HCT116 (cell line): ENCODE measurements at regions not wholly inside any gene's neighbourhood (a gene's known extent, or its start where the extent isn't known, plus 50 kb on each side); places are given as distances from the start of the nearest gene placed in this dataset.

Experiments used
- ATF3 ChIP-seq: IDR thresholded peaks from 2 replicates; pipeline ENCODE4 v1.6.1; 2012
- CEBPB ChIP-seq: IDR thresholded peaks from 2 replicates; pipeline ENCODE4 v1.6.1; 2012; ENCODE audit warnings: low read depth
- CTCF ChIP-seq, 3 experiments: fragments of 200-600 bp in 1 of 3; sonication (generic) in 1 of 3; IDR thresholded peaks in 2 of 3; conservative IDR thresholded peaks in 1 of 3; 2 replicates each; pipeline ENCODE4 v1.5.1; 2012 to 2017; ENCODE audit warnings: low read depth in 2 of 3, low read length in 2 of 3, antibody characterized with exemption in 1 of 3, borderline replicate concordance in 1 of 3, control low read depth in 1 of 3, mild to moderate bottlenecking in 1 of 3, mixed read lengths in 1 of 3, mixed run types in 1 of 3, moderate library complexity in 1 of 3; ENCODE audit not compliant: insufficient read depth in 1 of 3
- ELF1 ChIP-seq: IDR thresholded peaks from 2 replicates; pipeline ENCODE4 v1.6.1; 2012; ENCODE audit warnings: low read depth, borderline replicate concordance
- MAX ChIP-seq: IDR thresholded peaks from 2 replicates; pipeline ENCODE4 v1.6.1; 2012
- POLR2A ChIP-seq: IDR thresholded peaks from 2 replicates; pipeline ENCODE4 v1.7.0; 2011; ENCODE audit warnings: borderline replicate concordance; ENCODE audit not compliant: insufficient read depth, insufficient read length; ENCODE audit errors: extremely low read depth
- POLR2AphosphoS5 ChIP-seq: IDR thresholded peaks from 2 replicates; pipeline ENCODE4 v1.6.1; 2011; ENCODE audit warnings: mild to moderate bottlenecking, low read depth, low read length, moderate library complexity
- SRF ChIP-seq: IDR thresholded peaks from 2 replicates; pipeline ENCODE4 v1.6.1; 2012; ENCODE audit warnings: low read depth
- YY1 ChIP-seq: IDR thresholded peaks from 2 replicates; pipeline ENCODE4 v1.6.1; 2011; ENCODE audit warnings: low read length, low read depth, moderate library complexity, mild to moderate bottlenecking; ENCODE audit not compliant: insufficient replicate concordance; ENCODE audit errors: extremely low read depth
- ZFX ChIP-seq: fragments of 450-650 bp; IDR thresholded peaks from 2 replicates; pipeline ENCODE4 v1.6.1; 2017
- ZNF274 ChIP-seq: fragments of 200-500 bp; sonication (Bioruptor generic); IDR thresholded peaks from 2 replicates; pipeline ENCODE4 v1.6.1; 2014; ENCODE audit warnings: mild to moderate bottlenecking, low read depth, low read length, inconsistent platforms

GRCh38 chr3:148513096-148513543 lies 184.6 kb upstream of the AGTR1 start:
- TF ChIP-seq CTCF (IDR thresholded peaks at IDR 0.05 in 2 of 3, conservative IDR thresholded peaks at IDR 0.05 in 1 of 3; ENCODE audit: borderline replicate concordance in 1 of 3, insufficient read depth in 1 of 3, low read depth in 2 of 3, low read length in 2 of 3) (no peak), CEBPB (no peak), ATF3 (no peak), MAX (no peak), YY1 (no peak), POLR2A (no peak), SRF (no peak), ZNF274 (no peak), ZFX (no peak), POLR2AphosphoS5 (no peak), ELF1 (no peak)
